Skeletal muscle satellite cell (primary cell): ENCODE measurements at regions not wholly inside any gene's neighbourhood (a gene's known extent, or its start where the extent isn't known, plus 50 kb on each side); places are given as distances from the start of the nearest gene placed in this dataset.
"Not testable (repeated sequence)": the region's sequence is repeated elsewhere in the genome, so short reads cannot be mapped to it uniquely, and the experiment has no call there.

Experiments
- H3K27me3 ChIP-seq: 2 replicates; pipeline ENCODE4 v1.7.0; 2013; ENCODE audit warnings: low read length; ENCODE audit not compliant: control insufficient read depth, insufficient read depth
- H3K36me3 ChIP-seq: 2 replicates; pipeline ENCODE4 v1.7.0; 2013; ENCODE audit warnings: mild to moderate bottlenecking, control low read depth, low read length; ENCODE audit not compliant: insufficient read depth
- H3K4me1 ChIP-seq: 2 replicates; pipeline ENCODE4 v1.7.0; 2013; ENCODE audit warnings: low read length; ENCODE audit not compliant: control insufficient read depth, insufficient read depth
- H3K4me2 ChIP-seq: 2 replicates; pipeline ENCODE4 v1.7.0; 2013; ENCODE audit warnings: mild to moderate bottlenecking, low read length
- H3K4me3 ChIP-seq: 2 replicates; pipeline ENCODE4 v1.7.0; 2013; ENCODE audit warnings: low read length
- H3K9ac ChIP-seq: 2 replicates; pipeline ENCODE4 v1.7.0; 2013; ENCODE audit warnings: mild to moderate bottlenecking, low read depth, low read length, moderate library complexity
- H3K9me3 ChIP-seq: replicated peaks from 2 replicates; pipeline ENCODE4 v1.7.0; 2013; ENCODE audit warnings: mild to moderate bottlenecking, control low read depth, low read length

DNA sequence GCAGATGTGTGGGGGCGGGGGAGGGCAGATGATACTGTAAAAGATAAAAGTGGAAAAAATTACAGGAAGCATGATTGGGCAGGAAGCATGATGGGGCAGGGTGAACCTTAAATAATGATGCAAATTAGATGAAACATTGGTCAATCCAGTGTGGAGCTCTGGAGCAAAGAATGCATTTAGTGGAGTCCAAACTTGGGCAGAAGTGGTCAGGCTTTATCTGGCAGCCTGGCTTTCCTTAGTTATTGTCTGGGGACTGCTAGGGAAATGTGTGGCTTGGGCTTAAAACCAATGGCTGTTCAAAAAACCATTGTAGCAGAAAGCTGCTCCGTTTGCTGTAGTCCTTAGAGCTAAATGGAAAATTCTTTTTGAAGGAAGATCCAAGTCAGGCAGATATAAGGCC, 1077.3 kb upstream of the MIR17HG start:
- Histone ChIP-seq H3K4me2 (no peak overlapping the region), H3K9me3 (no peaks in the 10 kb centered on the region), H3K4me1 (no peaks in the 10 kb centered on the region), H3K9ac (no peak overlapping the region), H3K27me3 (no peaks in the 10 kb centered on the region), H3K36me3 (no peaks in the 10 kb centered on the region), H3K4me3 (no peak overlapping the region)

DNA sequence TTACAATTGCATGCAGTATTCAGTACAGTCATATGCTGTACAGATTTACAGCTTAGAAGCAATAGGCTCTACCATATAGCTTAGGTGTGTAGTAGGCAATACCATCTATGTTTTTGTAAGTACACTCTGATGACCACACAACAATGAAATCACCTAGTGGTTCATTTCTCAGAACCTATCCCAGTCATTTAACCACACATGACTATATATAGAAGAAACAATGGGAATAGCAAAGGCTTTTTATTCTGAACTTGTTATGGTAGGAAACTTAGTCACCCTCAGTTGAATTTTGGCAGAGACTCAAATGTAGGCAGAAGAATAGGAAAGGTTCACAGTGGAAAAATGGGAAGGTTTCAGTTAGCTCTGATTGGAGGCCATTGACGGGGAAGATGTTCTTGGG, 1075.1 kb upstream of the MIR17HG start:
- no peaks in the 10 kb centered on the region for H3K27me3 ChIP-seq
- no peak overlapping the region for H3K4me2 ChIP-seq
- H3K9ac ChIP-seq = no peak overlapping the region
- H3K4me3 ChIP-seq = no peak overlapping the region
- no peaks in the 10 kb centered on the region for H3K4me1 ChIP-seq
- H3K9me3 ChIP-seq = no peaks in the 10 kb centered on the region
- no peaks in the 10 kb centered on the region for H3K36me3 ChIP-seq

DNA sequence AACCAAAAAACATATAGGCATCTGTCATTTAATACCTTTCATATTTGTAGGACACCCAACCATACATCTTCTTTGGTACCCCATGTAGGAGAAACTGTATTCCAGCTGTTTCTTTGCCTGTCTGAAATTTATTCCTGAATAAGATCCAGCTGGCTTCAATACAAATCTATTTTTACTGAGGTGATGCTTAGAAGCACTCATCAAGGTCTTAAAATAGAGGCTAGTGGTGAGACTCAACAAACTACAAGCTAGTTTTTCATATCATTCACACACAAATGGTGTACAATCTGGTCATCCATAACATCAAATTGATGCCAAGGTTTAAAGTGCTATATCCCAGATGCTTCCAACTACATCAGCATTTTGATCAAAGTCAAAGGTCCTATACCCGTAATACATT, 1071.3 kb upstream of the MIR17HG start:
- H3K4me2 ChIP-seq = no peak overlapping the region
- no peaks in the 10 kb centered on the region for H3K4me1 ChIP-seq

DNA sequence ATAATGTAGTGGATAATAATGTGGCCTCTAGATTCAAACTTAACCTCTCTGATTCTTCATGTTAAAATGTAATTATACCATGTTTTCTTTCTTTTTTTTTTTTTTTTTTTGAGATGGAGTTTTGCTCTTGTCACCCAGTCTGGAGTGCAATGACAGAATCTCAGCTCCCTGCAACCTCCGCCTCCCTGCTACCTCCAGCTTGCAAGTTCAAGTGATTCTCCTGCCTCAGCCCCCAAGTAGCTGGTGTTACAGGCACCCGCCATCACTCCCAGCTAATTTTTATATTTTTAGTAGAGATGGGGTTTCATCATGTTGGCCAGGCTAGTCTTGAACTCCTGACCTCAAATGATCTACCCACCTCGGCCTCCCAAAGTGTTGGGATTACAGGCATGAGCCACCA, 1069.3 kb upstream of the MIR17HG start:
- H3K9ac ChIP-seq, H3K9me3 ChIP-seq, H3K4me3 ChIP-seq, H3K36me3 ChIP-seq, H3K27me3 ChIP-seq, H3K4me1 ChIP-seq, H3K4me2 ChIP-seq: not testable (repeated sequence)

More for the DNA sequence above, 1071.3 kb upstream of the MIR17HG start:
- H3K36me3 ChIP-seq = no peaks in the 10 kb centered on the region
- H3K4me3 ChIP-seq = no peak overlapping the region
- H3K9me3 ChIP-seq = no peaks in the 10 kb centered on the region
- no peaks in the 10 kb centered on the region for H3K27me3 ChIP-seq
- no peak overlapping the region for H3K9ac ChIP-seq

DNA sequence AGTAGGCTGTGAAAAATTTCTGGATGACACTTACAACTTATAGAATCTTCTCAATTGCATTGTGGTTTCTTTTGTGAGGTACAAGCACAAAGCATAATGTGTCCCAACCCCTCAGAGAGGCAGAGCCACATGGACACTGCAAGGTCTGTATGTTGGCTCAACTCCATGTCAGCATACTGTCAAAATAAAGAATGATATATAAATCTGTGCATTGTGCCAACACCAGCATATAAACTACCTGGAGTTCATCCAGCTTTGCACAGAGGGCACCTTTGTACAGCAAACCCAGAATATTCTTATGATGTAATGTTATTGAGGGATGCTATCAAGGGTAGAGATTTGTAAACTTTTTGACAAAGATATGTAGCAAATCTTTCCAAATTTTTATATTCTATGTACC, 1065.8 kb upstream of the MIR17HG start:
- no peak overlapping the region for H3K4me3 ChIP-seq
- H3K9me3 ChIP-seq = no peaks in the 10 kb centered on the region
- no peaks in the 10 kb centered on the region for H3K4me1 ChIP-seq
- no peaks in the 10 kb centered on the region for H3K27me3 ChIP-seq
- no peak overlapping the region for H3K9ac ChIP-seq
- no peaks in the 10 kb centered on the region for H3K36me3 ChIP-seq
- H3K4me2 ChIP-seq = no peak overlapping the region

DNA sequence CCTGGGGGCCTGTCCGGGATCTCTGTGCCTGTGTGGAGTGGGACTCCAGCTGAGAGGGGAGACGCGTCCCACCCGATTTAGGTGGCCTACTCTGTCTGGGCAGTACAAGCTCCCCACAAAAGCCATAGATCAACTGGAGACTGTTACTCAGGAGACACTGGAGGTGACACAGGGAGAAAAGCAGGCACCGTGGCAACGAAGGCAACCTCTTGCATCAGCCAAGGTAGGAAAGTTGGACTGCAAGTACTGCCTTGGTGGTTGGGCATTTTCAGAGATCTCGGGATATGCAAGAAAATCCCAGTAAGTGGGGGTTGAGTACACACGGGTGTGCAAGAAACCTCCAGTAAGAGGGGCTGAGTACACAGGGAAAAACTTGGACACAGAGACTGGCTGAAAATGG, 1060.0 kb upstream of the MIR17HG start:
- no peaks in the 10 kb centered on the region for H3K4me1 ChIP-seq
- H3K9me3 ChIP-seq = no peaks in the 10 kb centered on the region
- no peak overlapping the region for H3K9ac ChIP-seq
- no peak overlapping the region for H3K4me3 ChIP-seq
- no peaks in the 10 kb centered on the region for H3K36me3 ChIP-seq
- no peak overlapping the region for H3K4me2 ChIP-seq
- H3K27me3 ChIP-seq = no peaks in the 10 kb centered on the region

DNA sequence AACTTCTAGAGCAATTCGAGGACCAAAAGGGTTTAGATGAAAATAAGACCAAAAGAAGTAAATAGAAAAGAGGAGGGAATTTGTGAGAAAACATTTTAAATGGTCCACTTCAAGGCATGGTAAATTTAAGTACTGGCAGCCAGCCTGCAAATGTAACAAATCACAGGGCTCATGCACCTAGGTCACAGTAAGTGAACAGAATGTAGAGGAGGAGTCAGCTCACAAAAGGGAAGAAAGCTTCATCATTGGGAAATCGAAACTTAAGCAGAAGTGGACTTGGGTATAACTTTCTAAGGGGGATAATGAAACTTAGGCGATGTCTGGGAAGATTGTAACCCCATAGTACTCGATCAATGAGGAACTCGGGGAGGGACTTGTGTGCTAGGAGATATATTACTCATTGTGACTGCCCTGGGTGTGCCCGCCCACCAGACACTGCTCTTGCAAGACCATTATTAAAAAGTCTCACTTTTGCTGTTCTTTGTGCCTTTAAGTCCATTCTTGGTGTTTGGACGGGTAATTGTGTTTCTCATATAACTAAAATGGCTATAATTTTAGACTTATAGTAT, 1053.6 kb upstream of the MIR17HG start:
- H3K27me3 ChIP-seq = no peaks in the 10 kb centered on the region
- H3K9ac ChIP-seq = no peak overlapping the region
- no peaks in the 10 kb centered on the region for H3K4me1 ChIP-seq
- no peak overlapping the region for H3K4me2 ChIP-seq
- H3K4me3 ChIP-seq = no peak overlapping the region
- H3K36me3 ChIP-seq = no peaks in the 10 kb centered on the region
- no peaks in the 10 kb centered on the region for H3K9me3 ChIP-seq

DNA sequence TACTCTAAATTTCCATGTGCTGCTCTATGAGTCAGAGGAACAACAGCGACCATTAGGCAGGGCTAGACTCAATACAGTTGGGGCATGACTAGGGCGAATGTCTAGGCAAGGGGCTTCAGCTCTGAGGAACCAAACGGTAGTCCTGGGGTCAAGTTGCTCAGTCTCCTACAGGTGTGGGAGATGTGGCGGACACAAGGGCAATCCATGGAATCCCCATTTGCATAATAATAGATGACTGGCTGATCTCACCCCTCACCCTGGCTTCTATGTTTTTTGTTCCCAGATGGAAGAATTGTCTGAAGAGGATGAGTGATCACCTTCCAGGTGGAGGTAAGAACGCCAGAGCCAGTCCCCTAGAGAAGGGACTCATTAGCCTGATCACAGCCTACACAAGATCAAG, 1048.2 kb upstream of the MIR17HG start:
- Histone ChIP-seq H3K9me3 (no peaks in the 10 kb centered on the region), H3K36me3 (no peaks in the 10 kb centered on the region), H3K4me3 (no peak overlapping the region), H3K4me1 (peaks cover 3% of the 10 kb centered on the region), H3K9ac (no peak overlapping the region), H3K4me2 (no peak overlapping the region), H3K27me3 (no peaks in the 10 kb centered on the region)

DNA sequence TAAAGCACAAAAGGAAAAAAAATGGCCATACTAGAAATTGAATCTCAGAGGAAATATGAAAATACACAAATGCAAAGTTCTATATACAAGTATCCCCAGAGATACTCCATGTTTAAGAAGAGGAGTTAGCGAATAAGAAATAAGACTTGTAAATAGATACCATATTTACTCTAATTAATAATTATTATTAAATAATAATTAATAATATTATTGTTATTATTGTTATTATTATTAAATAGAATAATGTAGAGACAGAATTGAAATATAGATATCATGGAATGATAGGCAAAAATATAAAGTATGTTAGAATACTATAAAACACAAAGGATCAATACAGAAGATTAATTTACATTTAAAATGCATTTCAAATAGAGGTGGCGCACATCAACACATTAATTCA, 1047.5 kb upstream of the MIR17HG start:
- no peaks in the 10 kb centered on the region for H3K9me3 ChIP-seq
- no peak overlapping the region for H3K4me3 ChIP-seq
- no peaks in the 10 kb centered on the region for H3K36me3 ChIP-seq
- peaks cover 3% of the 10 kb centered on the region for H3K4me1 ChIP-seq
- no peak overlapping the region for H3K9ac ChIP-seq
- H3K4me2 ChIP-seq = no peak overlapping the region
- no peaks in the 10 kb centered on the region for H3K27me3 ChIP-seq

DNA sequence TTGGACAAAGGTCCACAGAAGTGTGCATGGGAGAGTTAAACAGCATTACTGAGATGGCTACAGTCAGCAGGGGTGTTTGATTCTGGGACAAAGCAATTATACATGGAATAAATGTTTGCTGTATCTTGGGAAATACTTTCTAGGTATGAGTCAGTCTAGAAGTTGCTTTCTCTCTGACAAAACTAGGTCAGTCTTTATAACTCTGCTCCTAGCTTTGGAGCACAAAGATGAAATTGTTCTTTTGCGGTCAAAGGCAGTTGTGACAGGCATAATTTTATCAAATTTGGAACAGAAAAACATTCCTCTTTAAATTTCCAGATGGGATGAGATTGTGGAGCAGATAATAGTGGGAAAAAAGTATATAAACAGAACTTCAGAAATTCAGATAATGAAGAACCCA, 1045.4 kb upstream of the MIR17HG start:
- H3K9ac ChIP-seq = no peak overlapping the region
- H3K27me3 ChIP-seq = no peaks in the 10 kb centered on the region
- H3K36me3 ChIP-seq = no peaks in the 10 kb centered on the region
- peaks cover 3% of the 10 kb centered on the region for H3K4me1 ChIP-seq
- H3K4me3 ChIP-seq = no peak overlapping the region
- H3K9me3 ChIP-seq = no peaks in the 10 kb centered on the region
- no peak overlapping the region for H3K4me2 ChIP-seq

DNA sequence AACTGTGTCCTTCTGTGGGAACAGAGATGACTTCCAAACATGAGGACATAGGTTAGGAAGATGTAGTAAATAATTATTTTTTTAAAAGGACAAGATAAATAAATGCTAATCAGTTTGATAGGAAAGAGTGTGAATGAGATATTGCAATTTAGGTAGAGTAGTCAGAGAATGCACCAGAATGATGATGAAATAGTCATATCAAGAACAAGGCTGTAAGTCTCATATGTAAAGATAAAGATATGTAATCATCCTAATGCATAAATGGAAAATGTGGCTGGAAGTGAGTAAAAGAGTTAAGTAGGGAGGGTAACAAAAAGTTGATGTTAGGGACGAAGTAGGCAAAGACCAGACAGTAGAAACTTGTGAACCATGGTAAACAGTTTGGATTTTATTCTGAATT, 1041.7 kb upstream of the MIR17HG start:
- Histone ChIP-seq H3K9me3 (no peaks in the 10 kb centered on the region), H3K4me2 (no peak overlapping the region)

DNA sequence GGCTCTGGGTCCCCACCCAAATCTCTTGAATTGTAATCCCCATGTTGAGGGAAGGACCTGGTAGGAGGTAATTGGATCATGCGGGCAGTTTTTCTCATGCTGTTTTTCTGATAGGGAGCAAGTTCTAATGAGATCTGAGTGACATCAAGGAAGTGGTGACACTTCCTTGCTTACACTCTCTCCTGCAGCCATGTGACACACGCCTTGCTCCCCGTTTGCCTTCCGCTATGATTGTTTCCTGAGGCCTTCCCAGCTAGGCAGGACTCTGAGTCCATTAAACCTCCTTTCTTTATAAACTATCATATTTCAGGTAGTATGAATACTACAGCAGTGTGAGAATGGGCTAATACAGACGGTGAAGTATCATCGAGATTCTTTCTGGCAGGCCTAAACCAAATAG, 1040.4 kb upstream of the MIR17HG start:
- H3K9me3 ChIP-seq = no peaks in the 10 kb centered on the region
- peaks cover 3% of the 10 kb centered on the region for H3K4me1 ChIP-seq
- H3K4me2 ChIP-seq = no peak overlapping the region
- H3K9ac ChIP-seq = no peak overlapping the region
- no peak overlapping the region for H3K4me3 ChIP-seq
- no peaks in the 10 kb centered on the region for H3K27me3 ChIP-seq
- no peaks in the 10 kb centered on the region for H3K36me3 ChIP-seq

More for the DNA sequence above, 1041.7 kb upstream of the MIR17HG start:
- no peak overlapping the region for H3K9ac ChIP-seq
- peaks cover 3% of the 10 kb centered on the region for H3K4me1 ChIP-seq
- H3K4me3 ChIP-seq = no peak overlapping the region
- H3K27me3 ChIP-seq = no peaks in the 10 kb centered on the region
- H3K36me3 ChIP-seq = no peaks in the 10 kb centered on the region
